GM12892 (cell line): ENCODE measurements at regions not wholly inside any gene's neighbourhood (a gene's known extent, or its start where the extent isn't known, plus 50 kb on each side); places are given as distances from the start of the nearest gene placed in this dataset.

Experiments used
- POLR2A ChIP-seq: IDR thresholded peaks from 2 replicates; pipeline ENCODE4 v1.6.1; 2011; ENCODE audit warnings: low read depth, low read length, control low read depth
- POLR2AphosphoS5 ChIP-seq: IDR thresholded peaks from 2 replicates; pipeline ENCODE4 v1.6.1; 2011; ENCODE audit warnings: low read depth, low read length, control low read depth
- TAF1 ChIP-seq: IDR thresholded peaks from 2 replicates; pipeline ENCODE4 v1.6.1; 2011; ENCODE audit warnings: low read depth, mild to moderate bottlenecking, control low read depth, low read length, borderline replicate concordance

GRCh38 chr10:130889780-130890179 is 421.7 kb downstream of the TCERG1L start:
- TF ChIP-seq POLR2A: no peak
- no peak for TF ChIP-seq TAF1
- TF ChIP-seq POLR2AphosphoS5: no peak
